ENCODE measurements at regions not wholly inside any gene's neighbourhood (a gene's known extent, or its start where the extent isn't known, plus 50 kb on each side); places are given as distances from the start of the nearest gene placed in this dataset.

DNA sequence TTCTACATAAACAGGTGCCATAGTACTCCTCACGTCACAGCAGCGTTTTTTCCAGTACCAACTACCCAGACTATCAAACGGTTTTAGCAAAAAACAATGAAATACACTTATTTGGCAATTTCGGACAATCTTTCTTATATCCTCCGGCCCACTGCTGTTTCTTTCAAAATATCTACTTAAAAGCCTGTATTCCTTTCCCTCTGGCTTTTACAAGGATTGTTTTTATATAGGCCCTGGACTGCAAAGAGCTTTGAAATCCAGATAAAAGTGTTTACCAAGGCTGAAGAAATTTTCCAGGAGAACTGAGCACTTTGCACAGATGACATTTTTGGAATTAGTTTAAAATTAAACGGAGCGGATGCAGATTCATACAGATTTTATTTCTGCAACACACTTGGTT, 255.9 kb upstream of the STARD13 start:
- intact Hi-C loops (cut with micrococcal nuclease; ENCODE audit: unreplicated experiment) = no loop called here
- peak overlapping the region; percentile 67 for H3K4me3 Mint-ChIP-seq (ENCODE audit: low read depth, unreplicated experiment)
- TF ChIP-seq, protein P1, sequence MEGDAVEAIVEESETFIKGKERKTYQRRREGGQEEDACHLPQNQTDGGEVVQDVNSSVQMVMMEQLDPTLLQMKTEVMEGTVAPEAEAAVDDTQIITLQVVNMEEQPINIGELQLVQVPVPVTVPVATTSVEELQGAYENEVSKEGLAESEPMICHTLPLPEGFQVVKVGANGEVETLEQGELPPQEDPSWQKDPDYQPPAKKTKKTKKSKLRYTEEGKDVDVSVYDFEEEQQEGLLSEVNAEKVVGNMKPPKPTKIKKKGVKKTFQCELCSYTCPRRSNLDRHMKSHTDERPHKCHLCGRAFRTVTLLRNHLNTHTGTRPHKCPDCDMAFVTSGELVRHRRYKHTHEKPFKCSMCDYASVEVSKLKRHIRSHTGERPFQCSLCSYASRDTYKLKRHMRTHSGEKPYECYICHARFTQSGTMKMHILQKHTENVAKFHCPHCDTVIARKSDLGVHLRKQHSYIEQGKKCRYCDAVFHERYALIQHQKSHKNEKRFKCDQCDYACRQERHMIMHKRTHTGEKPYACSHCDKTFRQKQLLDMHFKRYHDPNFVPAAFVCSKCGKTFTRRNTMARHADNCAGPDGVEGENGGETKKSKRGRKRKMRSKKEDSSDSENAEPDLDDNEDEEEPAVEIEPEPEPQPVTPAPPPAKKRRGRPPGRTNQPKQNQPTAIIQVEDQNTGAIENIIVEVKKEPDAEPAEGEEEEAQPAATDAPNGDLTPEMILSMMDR (IDR thresholded peaks at IDR 0.05; ENCODE audit: unreplicated experiment) = no peak
- peaks cover 4% of the 10 kb centered on the region for H3K9me3 Mint-ChIP-seq (ENCODE audit: low read depth, unreplicated experiment)
- peaks cover 11% of the 10 kb centered on the region for H3K36me3 Mint-ChIP-seq (ENCODE audit: insufficient read depth, unreplicated experiment)
- CTCF ChIA-PET = no interaction called here
- H3K4me1 Mint-ChIP-seq (ENCODE audit: low read depth, unreplicated experiment) = peaks cover 11% of the 10 kb centered on the region
- H3K27me3 Mint-ChIP-seq (ENCODE audit: unreplicated experiment) = no peaks in the 10 kb centered on the region
- DNase-seq = no peak
- peak overlapping the region; percentile 94 for H3K27ac Mint-ChIP-seq (ENCODE audit: unreplicated experiment)
- no TSS peak for BruUV-seq (replicated peaks)

DNA sequence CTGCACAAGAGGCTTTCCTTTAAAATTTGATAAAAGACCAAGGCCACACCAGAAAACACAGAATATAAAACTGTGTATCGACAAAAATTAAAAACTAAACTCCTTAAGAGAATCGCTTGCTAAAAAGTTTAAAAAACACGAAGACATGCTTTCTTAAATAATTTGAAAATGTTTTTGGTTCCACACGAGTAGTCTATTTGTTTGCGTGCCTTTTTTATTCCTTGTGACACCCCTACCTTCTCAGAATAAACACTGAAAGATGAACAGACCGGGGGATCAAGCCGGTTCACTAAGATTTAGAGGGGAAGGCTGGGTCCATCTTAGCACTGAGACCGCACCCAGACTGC, 256.4 kb upstream of the STARD13 start:
- Mint-ChIP-seq H3K4me1 (ENCODE audit: low read depth, unreplicated experiment) (peaks cover 11% of the 10 kb centered on the region), H3K4me3 (ENCODE audit: low read depth, unreplicated experiment) (peak overlapping the region; percentile 67), H3K27me3 (ENCODE audit: unreplicated experiment) (no peaks in the 10 kb centered on the region), H3K9me3 (ENCODE audit: low read depth, unreplicated experiment) (peaks cover 4% of the 10 kb centered on the region), H3K36me3 (ENCODE audit: insufficient read depth, unreplicated experiment) (peaks cover 11% of the 10 kb centered on the region), H3K27ac (ENCODE audit: unreplicated experiment) (peak overlapping the region; percentile 94)
- no peak for DNase-seq
- CTCF ChIA-PET = no interaction called here
- intact Hi-C loops (cut with micrococcal nuclease; ENCODE audit: unreplicated experiment) = loop anchor here (1.0 to 2.0 kb wide), 2 partner anchors 181 to 313 kb away; no protein-coding TSS in a partner anchor
- TF ChIP-seq, protein P1 (IDR thresholded peaks at IDR 0.05; ENCODE audit: unreplicated experiment) = no peak
- TSS peak; percentile 95 for BruUV-seq (replicated peaks)

DNA sequence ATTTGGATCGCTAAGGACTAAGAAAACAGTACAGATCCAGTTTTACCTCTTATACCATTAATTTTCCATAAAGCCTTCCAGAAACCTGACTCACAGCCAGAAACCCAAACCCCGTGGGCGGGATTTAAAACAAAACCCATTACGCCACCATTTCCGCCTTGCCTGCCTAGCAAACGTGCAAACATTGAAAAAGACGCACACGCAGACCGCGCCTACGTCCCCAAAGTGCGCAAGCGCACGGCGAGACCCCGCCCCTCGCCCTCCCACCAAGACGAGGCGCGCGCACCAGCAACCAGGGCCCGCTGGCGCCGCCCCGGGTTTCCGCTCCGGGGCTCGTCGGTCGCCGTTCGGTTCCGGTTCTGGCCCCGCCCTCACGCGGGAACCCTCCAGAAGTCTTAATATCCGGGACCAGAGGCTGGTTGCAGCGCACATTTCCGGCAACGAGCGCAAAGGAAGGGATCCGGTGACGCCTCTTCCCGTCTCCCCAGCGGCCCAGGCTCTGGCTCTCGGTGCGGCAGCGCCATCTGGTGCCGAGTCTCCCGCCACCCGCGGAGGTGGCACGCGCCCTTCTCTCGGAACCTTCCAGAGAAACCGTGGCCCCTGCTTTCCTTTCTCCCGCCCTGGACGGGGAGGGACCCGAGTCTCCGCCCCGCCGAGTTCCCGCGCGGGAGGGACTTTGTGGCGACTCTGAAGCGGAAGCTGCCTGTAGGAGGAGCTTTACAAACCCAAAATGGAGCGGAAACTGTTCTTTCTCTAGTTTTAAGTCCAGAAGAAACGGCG, 256.9 kb upstream of the STARD13 start:
- no TSS peak for BruUV-seq (replicated peaks)
- peaks cover 11% of the 10 kb centered on the region for H3K4me1 Mint-ChIP-seq (ENCODE audit: low read depth, unreplicated experiment)
- no peaks in the 10 kb centered on the region for H3K27me3 Mint-ChIP-seq (ENCODE audit: unreplicated experiment)
- peaks cover 4% of the 10 kb centered on the region for H3K9me3 Mint-ChIP-seq (ENCODE audit: low read depth, unreplicated experiment)
- H3K27ac Mint-ChIP-seq (ENCODE audit: unreplicated experiment) = peak overlapping the region; percentile 94
- peak overlapping the region; percentile 67 for H3K4me3 Mint-ChIP-seq (ENCODE audit: low read depth, unreplicated experiment)
- H3K36me3 Mint-ChIP-seq (ENCODE audit: insufficient read depth, unreplicated experiment) = peaks cover 11% of the 10 kb centered on the region
- intact Hi-C loops (cut with micrococcal nuclease; ENCODE audit: unreplicated experiment) = loop anchor here (1.0 to 2.0 kb wide), 2 partner anchors 180 to 313 kb away; no protein-coding TSS in a partner anchor
- DNase-seq = peak; percentile 96
- CTCF ChIA-PET = interaction anchor here (0.6 to 1.3 kb wide), 7 partner anchors 90 to 328 kb away, joined by 3 to 6 read pairs (median 4); partner anchors contain the start of gene STARD13
- TF ChIP-seq, protein P1 (IDR thresholded peaks at IDR 0.05; ENCODE audit: unreplicated experiment) = peak; percentile 68

DNA sequence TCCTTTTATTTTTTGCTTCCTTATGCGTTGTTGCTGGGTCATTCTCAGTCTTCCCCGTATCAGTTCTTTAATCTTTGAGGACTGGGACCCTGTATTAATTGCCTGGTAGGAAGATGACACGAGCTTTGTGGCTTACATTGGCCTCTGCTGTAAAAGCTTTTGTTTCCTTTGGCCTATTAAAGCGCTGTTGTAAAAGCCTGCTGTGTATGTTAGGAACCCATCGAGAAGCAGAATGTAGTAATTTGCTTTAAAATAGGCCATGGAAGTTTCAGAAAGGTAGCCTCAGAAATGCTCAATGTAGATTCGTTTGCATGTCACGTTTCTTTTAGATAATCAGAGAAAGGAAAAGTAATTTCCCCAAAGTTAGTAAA, 257.5 kb upstream of the STARD13 start:
- Mint-ChIP-seq H3K9me3 (ENCODE audit: low read depth, unreplicated experiment) (peaks cover 4% of the 10 kb centered on the region), H3K27ac (ENCODE audit: unreplicated experiment) (peak overlapping the region; percentile 94), H3K4me3 (ENCODE audit: low read depth, unreplicated experiment) (peak overlapping the region; percentile 67), H3K36me3 (ENCODE audit: insufficient read depth, unreplicated experiment) (peaks cover 11% of the 10 kb centered on the region), H3K4me1 (ENCODE audit: low read depth, unreplicated experiment) (peaks cover 11% of the 10 kb centered on the region), H3K27me3 (ENCODE audit: unreplicated experiment) (no peaks in the 10 kb centered on the region)
- DNase-seq = no peak
- intact Hi-C loops (cut with micrococcal nuclease; ENCODE audit: unreplicated experiment) = loop anchor here (2.0 kb wide), 1 partner anchor 180 kb away; no protein-coding TSS in a partner anchor
- CTCF ChIA-PET = interaction anchor here (0.6 to 1.3 kb wide), 7 partner anchors 90 to 329 kb away, joined by 3 to 6 read pairs (median 4); partner anchors contain the start of gene STARD13
- TSS peak; percentile 91 for BruUV-seq (replicated peaks)
- TF ChIP-seq, protein P1 (IDR thresholded peaks at IDR 0.05; ENCODE audit: unreplicated experiment) = no peak

Data from Calu3 (cell line).